ENCODE measurements at regions not wholly inside any gene's neighbourhood (a gene's known extent, or its start where the extent isn't known, plus 50 kb on each side); places are given as distances from the start of the nearest gene placed in this dataset.

- H3K4me3 ChIP-seq (replicated peaks; ENCODE audit: low read depth, low read length): no peak overlapping the region
- TF ChIP-seq, protein P1, sequence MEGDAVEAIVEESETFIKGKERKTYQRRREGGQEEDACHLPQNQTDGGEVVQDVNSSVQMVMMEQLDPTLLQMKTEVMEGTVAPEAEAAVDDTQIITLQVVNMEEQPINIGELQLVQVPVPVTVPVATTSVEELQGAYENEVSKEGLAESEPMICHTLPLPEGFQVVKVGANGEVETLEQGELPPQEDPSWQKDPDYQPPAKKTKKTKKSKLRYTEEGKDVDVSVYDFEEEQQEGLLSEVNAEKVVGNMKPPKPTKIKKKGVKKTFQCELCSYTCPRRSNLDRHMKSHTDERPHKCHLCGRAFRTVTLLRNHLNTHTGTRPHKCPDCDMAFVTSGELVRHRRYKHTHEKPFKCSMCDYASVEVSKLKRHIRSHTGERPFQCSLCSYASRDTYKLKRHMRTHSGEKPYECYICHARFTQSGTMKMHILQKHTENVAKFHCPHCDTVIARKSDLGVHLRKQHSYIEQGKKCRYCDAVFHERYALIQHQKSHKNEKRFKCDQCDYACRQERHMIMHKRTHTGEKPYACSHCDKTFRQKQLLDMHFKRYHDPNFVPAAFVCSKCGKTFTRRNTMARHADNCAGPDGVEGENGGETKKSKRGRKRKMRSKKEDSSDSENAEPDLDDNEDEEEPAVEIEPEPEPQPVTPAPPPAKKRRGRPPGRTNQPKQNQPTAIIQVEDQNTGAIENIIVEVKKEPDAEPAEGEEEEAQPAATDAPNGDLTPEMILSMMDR (IDR thresholded peaks at IDR 0.05; ENCODE audit: low read length, missing control alignments): no peak
- no peak for DNase-seq (ENCODE audit: low read depth)
Measured at GRCh38 chr2:8583400-8584173, 98.3 kb upstream of the ID2 start.

DNA sequence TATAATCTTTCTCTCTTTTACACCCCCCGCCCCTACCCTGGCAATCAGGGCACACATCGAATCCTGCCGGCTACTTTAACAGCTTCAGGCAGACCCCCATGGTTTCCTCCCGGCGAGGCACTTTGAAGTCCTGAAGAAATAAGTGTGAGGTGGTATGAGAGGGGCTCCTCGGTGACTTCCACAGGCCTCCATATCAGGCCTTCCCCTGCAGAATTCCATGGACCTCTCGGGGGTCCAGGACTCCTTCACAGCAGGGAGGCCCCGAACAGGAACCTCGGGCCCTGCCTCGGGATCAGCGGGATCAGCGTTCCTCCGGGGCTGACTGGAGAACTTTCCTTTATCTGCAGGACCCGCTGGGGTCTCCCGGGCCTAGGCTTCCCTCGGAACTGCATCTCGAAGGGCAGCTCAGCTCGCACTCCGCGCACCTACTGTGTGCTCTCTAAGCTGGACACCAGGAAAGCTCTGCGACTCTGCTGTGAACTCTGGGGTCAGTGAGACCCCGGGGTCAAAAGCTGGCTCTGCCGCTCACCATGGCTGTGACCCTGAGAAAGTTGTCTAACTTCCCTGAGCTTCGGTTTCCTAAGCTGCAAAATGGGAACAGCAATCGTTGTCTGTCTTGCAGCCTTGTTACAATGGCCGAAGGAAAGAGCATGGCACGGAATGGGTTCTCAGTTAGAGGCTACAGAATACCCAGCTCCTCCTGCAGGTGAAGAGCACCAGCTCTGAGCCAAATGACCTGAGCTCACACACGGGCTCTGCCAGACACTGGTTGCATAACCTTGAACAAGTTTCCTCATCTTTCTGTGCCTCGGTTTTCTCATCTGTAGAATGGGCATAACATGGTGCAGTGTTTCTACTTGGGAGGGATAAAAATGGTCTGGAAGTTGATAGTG is 97.4 kb upstream of the ID2 start:
- H3K4me3 ChIP-seq (replicated peaks; ENCODE audit: low read depth, low read length): no peak overlapping the region
- DNase-seq (ENCODE audit: low read depth): no peak
- TF ChIP-seq, protein P1 (IDR thresholded peaks at IDR 0.05; ENCODE audit: low read length, missing control alignments): no peak

DNA sequence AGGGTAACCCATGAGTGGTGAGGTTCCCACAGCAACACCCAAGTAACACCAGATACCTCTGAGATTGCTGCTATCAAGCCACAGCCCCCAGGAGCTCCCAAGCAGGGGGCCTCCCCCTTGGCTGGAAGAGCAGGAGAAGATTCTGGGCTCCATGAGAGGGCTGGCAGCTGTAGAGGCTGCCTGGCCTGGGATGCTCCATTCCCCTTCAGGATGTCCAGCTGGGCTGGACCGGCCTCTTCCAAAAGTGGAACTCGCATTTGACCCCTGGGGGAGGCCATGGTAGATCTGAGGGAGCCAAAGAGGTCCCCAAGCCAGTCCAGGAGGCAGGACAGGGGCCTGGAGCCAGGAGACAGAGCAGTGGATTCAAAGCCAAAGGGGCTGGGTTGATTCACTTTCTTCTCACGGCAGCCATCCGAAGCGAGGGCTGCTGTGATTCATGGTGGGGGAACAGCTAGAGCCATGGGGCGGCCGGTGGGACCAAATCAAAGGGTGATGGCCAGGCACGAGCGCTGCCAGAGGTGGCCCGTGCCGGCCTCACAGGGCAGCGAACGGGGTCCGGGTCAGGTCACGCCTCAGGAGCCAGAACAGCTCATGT is 95.3 kb upstream of the ID2 start:
- no peak for DNase-seq (ENCODE audit: low read depth)
- TF ChIP-seq, protein P1 (IDR thresholded peaks at IDR 0.05; ENCODE audit: low read length, missing control alignments): no peak

DNA sequence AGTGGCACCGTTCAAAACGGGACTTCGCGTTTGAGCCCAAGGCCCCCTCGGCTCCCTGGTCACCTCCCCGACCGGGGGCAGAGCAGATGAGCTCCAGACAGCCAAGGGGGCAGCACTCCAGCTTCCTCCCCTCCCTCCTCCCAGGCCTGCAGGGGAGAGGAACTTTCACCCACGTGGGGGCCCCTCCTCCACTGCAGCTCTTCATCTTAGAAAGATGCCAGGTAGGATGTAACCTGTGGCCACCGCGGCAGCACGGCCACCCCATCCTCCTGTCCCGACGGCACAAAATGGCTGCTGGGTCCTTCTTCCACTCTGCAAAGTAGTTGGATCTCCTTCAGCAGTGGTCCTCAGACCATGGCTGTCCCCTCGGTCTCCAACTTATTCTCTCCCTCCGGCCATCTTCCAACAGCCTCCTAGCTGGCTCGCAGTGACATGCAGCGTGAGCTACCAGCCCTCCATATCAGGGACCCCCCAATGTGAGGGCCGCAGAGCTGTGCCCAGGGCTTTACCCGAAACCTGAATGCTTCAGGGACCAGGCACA is 94.5 kb upstream of the ID2 start:
- H3K4me3 ChIP-seq (replicated peaks; ENCODE audit: low read depth, low read length): no peak overlapping the region
- TF ChIP-seq, protein P1 (IDR thresholded peaks at IDR 0.05; ENCODE audit: low read length, missing control alignments): no peak
- DNase-seq (ENCODE audit: low read depth): no peak

More for the DNA sequence above, 95.3 kb upstream of the ID2 start:
- no peak overlapping the region for H3K4me3 ChIP-seq (replicated peaks; ENCODE audit: low read depth, low read length)

- TF ChIP-seq, protein P1 (IDR thresholded peaks at IDR 0.05; ENCODE audit: low read length, missing control alignments): no peak
- DNase-seq (ENCODE audit: low read depth): no peak
- no peak overlapping the region for H3K4me3 ChIP-seq (replicated peaks; ENCODE audit: low read depth, low read length)
Measured at GRCh38 chr2:8587920-8588830, 93.7 kb upstream of the ID2 start.

DNA sequence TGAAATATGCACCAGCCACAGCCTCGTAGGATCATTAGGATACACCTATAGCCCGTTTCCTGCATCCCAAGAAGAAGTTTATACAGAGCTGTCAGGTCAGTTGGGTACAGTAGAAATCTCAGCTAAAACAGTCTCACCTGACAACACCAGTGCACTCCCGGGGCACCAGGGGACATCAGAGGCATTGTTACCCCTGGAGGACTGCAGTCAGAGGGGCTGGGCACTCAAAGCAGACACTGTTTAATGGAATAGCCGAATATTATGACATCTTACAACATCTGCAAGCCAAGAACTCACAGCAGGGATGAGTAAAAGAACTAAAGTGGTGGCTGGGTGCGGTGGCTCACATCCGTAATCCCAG is 93.0 kb upstream of the ID2 start:
- no peak overlapping the region for H3K4me3 ChIP-seq (replicated peaks; ENCODE audit: low read depth, low read length)
- DNase-seq (ENCODE audit: low read depth): no peak
- TF ChIP-seq, protein P1 (IDR thresholded peaks at IDR 0.05; ENCODE audit: low read length, missing control alignments): no peak

All from fibroblast of pulmonary artery (primary cell).